Islet of Langerhans (tissue), 1 donor: ENCODE measurements at regions not wholly inside any gene's neighbourhood (a gene's known extent, or its start where the extent isn't known, plus 50 kb on each side); places are given as distances from the start of the nearest gene placed in this dataset.

ENCODE experiments used
- FAIRE-seq: peaks from one replicate; lab custom pipeline; 2011; peaks lifted over from hg19 to GRCh38; lab: Jason Lieb, UNC

DNA sequence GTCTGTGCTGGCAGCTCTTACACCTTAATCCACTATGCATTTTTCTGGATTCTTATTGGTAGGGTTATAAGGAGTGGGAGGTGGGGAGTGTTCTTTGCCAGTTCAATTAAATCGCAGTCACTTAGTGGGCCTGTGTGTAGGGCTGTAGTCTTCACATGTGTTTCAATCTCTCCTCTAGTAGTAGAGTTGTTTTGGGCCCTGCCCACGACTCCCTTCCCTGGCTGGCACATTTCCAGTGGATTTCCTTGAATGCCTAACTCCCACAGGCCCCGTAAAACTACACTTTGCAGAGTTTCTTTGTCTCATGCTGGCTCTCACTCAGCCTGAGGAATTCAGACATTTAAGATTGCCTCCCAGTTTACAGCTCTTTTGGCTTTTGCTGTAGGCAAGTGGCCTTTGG, 414.0 kb upstream of the OPRM1 start:
- FAIRE-seq: no peak

- FAIRE-seq: no peak
These were observed 414.5 kb upstream of the OPRM1 start for GRCh38 chr6:153624528-153624927.

GRCh38 chr6:153623496-153623895, 415.5 kb upstream of the OPRM1 start:
- no peak for FAIRE-seq

- FAIRE-seq: no peak
These were observed 417.5 kb upstream of the OPRM1 start for GRCh38 chr6:153621491-153621890.

- no peak for FAIRE-seq
These were observed 418.0 kb upstream of the OPRM1 start for GRCh38 chr6:153621070-153621469.

- peak; percentile 80 for FAIRE-seq
These were observed 420.4 kb upstream of the OPRM1 start for GRCh38 chr6:153618371-153619322.

DNA sequence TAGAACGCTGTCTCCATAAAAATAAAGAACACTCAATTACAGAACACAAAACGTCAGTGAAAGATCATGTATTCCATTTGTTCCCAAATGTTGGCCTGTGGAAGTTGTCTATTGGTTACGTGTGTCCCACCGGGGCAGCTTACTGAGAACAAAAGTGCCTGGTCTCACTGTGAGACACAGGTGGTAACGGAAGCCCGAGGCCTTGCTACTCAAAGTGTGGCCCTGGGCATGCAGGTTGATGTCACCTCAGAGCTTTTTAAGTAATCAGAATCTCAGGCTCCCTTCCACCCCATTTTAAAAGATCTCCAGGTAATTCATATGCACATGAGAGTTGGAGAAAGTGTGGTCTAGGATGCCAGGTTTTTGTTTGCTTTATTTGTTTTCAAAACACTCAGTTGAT, 422.5 kb upstream of the OPRM1 start:
- FAIRE-seq: no peak

DNA sequence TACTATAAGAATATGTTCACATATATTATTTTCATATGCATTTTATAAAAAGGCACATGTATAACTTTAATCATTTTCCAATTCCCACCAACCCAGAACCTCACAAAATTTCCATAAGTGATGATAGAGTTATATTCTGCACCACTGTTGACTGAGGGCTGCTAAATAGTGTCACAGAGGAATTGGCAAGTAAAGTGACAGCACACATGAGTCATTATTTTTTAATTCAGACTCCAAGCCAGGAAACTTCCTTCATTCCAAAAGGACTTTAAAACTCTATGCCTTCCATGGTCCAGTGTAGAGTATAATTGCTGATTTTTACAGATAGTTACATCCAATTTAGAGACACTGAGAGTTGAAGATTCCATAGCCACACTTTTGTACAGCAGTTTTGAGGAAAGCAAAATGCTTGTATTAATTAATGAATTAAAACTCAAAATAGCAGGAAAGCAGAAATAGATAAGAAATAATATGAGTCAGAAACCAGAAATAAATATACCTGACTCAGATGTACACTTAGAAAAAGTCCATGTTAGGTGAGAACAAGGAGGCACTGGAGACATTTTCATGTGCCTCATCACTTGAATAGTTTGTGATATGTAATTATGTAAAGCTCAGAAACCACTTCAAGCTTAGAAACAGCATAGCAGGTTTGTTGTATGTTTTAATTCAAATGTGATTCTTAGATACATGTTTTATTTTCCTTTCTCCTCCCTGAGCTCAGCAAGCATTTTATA, 425.2 kb upstream of the OPRM1 start:
- no peak for FAIRE-seq

- no peak for FAIRE-seq
These were observed 436.6 kb upstream of the OPRM1 start for GRCh38 chr6:153602401-153602800.

- no peak for FAIRE-seq
These were observed 439.1 kb upstream of the OPRM1 start for GRCh38 chr6:153599901-153600300.

DNA sequence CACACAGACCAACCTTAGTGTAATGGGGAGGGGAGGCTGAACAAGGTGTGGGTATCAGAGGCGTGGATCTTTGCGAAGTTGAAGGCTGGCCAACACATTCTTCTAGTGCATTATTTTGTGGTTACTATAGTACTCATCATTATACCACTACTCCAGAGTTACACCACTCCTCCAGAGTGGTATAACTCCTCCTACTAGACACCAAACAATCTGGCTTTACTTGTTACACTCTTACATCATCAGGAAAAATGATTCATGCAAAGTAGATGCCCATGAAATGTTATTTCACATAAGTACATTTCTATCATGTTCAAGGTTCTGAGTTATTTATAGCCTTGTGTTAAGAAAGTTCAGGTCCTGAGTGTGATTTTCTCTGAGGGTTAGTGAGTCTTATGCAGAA, 443.1 kb upstream of the OPRM1 start:
- no peak for FAIRE-seq

- FAIRE-seq: no peak
These were observed 444.2 kb upstream of the OPRM1 start for GRCh38 chr6:153594871-153595270.

- FAIRE-seq: no peak
These were observed 447.9 kb upstream of the OPRM1 start for GRCh38 chr6:153591159-153591558.

DNA sequence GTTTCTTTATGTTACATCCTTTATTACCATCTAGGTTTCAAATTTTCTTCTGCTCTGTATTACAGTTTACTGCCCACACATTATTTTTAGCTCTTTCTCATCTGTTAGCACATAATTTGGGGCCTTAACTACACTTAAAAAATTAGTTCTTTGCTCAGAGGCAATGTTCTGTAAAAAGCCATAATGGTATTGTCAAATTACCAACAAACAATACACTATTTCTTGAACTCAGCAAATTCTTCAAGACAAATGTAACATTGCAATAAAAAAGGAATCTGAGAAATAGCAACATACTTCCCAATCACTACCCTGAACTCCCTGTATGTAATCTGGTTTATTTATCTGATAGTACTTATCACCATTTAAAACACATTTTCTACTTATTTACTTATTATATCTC, 448.6 kb upstream of the OPRM1 start:
- no peak for FAIRE-seq

DNA sequence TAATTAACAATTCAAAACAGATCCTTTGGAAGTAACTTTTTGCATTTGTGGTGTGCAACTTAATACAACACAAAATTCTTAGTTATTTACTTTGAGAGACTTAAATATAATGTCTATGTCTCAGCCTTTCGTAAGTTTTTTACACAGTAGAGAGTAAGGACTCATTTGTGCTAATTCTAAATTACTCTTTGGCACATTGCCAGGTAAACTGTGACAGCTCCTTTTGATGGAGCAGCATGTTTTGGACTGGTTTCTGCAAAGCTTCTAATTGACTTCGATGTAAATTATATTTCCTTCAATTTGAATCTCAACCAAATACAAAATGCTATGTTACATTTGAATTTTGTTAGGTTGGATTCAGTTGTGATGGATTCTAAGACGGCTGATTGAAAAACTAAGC, 450.7 kb upstream of the OPRM1 start:
- FAIRE-seq: no peak

- FAIRE-seq: no peak
These were observed 452.6 kb upstream of the RGS17 start for GRCh38 chr6:153583685-153584084.

DNA sequence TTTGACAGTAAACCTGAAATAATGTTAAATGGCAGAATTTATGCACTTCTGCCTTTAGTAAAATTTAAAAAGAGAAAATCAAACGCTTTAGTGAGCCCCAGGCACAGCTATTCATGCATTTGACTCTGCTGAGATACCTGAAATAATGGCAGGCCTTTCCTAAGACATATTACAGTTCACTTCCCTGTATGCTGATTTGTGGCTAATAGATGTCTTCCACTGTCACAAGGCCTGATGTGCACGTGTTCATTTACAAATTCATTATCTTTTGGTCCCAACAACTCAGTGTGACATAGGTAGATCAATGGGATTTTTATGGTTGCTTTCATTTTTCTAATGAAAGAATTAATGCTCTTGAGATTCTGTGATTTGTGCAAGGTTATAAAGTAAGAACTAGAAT, 449.7 kb upstream of the RGS17 start:
- FAIRE-seq: no peak

DNA sequence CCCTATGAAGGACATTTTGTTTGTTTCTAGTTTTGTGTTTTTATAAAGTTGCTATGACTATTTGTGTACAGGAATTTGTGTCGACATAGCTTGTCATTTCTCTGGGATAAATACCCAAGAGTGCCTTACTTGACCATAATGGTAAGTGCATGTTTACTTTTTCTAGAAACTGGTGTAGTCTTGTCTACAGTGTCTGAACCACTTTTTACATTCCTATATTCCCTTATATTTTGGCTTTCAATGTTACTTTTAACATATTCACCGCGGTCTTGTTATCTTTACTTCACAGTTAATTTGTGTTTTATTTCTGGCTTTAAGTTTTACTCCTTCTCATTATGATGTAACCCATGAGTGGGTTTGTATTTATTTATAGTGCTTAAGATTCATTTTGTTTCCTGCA, 444.4 kb upstream of the RGS17 start:
- FAIRE-seq: no peak

- FAIRE-seq: no peak
These were observed 443.1 kb upstream of the RGS17 start for GRCh38 chr6:153574231-153574630.

DNA sequence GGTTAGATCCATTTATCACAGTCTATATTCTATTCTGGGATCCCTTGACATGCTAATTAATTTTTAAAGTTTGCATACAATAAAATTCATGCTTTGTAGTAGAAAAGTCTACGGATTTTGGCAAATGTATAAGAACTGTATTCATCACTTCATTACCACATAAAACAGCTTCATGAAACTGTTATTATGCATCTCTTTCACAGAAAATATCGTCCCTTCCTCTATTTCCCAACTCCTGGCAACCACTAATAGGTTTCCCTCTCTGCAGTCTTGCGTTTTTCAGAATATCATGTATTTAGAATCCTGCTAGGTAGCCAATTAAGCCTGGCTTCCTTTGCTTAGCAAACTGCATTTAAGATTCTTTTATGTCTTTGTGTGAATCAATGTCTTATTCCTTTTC, 441.3 kb upstream of the RGS17 start:
- FAIRE-seq: no peak

- no peak for FAIRE-seq
These were observed 437.5 kb upstream of the RGS17 start for GRCh38 chr6:153568628-153569027.

DNA sequence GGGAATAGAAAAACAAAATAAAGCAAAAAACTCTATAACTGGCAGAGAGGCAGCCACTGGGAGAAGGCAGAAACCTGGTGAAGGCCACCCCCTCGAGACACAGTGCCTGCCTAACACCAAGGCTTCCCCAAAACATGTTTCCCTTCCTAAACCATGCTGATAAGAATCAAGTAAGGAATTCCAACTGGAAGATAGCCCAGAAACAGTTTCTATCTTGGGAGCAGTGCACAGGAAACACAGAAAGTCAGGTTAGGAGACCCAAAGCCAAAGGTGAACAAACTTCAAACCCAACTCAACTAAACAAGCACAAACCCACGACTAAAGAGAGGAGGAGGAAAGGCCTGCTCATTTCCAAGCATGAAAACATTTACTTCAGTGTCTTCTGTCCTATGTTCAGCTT, 433.7 kb upstream of the RGS17 start:
- FAIRE-seq: no peak

- FAIRE-seq: no peak
These were observed 431.9 kb upstream of the RGS17 start for GRCh38 chr6:153563001-153563400.

DNA sequence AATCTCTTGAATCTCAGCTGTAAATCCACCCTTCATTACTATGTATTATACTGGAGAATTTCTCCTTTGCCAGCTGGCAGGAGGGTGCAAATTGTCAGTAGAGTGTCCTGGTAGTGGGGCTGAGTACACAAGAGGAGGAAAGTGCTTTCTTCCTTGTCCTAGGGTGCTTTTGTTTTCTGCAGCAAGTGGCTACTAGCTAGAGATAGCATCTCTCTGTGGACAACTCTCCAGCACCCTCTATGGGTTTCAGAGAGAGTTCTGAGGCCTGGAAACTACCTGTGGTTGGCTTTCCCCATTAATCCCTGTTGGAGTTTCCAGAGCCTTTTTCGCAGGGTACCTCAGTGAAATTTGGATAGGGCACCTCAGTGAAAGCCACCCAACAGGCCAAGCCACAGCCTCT, 422.5 kb upstream of the RGS17 start:
- no peak for FAIRE-seq
